Ascending aorta (tissue), 2 donors: ENCODE measurements at regions not wholly inside any gene's neighbourhood (a gene's known extent, or its start where the extent isn't known, plus 50 kb on each side); places are given as distances from the start of the nearest gene placed in this dataset.

Source experiments
- DNase-seq, 2 donors: peaks; one replicate each; pipeline ENCODE4 v3.0.0-alpha.2; 2019; ENCODE audit warnings: low spot score in 2 of 2
- H3K27ac ChIP-seq, 2 donors: fragments of 200-600 bp; sonication (generic); one replicate each; pipeline ENCODE4 v1.5.1; 2016 to 2017; ENCODE audit warnings: mild to moderate bottlenecking in 1 of 2
- H3K27me3 ChIP-seq: fragments of 200-600 bp; sonication (generic); one replicate; pipeline ENCODE4 v1.5.1; 2017
- H3K36me3 ChIP-seq, 2 donors: fragments of 200-600 bp; sonication (generic); one replicate each; pipeline ENCODE4 v1.5.1; 2016
- H3K4me1 ChIP-seq, 2 donors: fragments of 200-600 bp; sonication (generic); one replicate each; pipeline ENCODE4 v1.5.1; 2016 to 2017; ENCODE audit warnings: mild to moderate bottlenecking in 1 of 2
- H3K4me3 ChIP-seq, 2 donors: fragments of 200-600 bp; sonication (generic); one replicate each; pipeline ENCODE4 v1.5.1; 2016 to 2017; ENCODE audit warnings: mild to moderate bottlenecking in 1 of 2
- H3K9me3 ChIP-seq, 2 donors: fragments of 200-600 bp; sonication (generic); one replicate each; pipeline ENCODE4 v1.5.1; 2016
- intact Hi-C: fragments of 100-400 bp; cut with DNase I; formaldehyde crosslinking; loops from one replicate; pipeline ENCODE4 v1.15.1; 2023
- TF ChIP-seq, protein P1 (sequence below), 3 experiments: fragments of 200-600 bp in 2 of 3; fragments of 450-650 bp in 1 of 3; sonication (generic) in 2 of 3; IDR thresholded peaks; one replicate each; pipeline ENCODE4 v1.5.1; 2016 to 2019; ENCODE audit warnings: antibody characterized with exemption in 3 of 3, mild to moderate bottlenecking in 1 of 3, moderate library complexity in 1 of 3

DNA sequence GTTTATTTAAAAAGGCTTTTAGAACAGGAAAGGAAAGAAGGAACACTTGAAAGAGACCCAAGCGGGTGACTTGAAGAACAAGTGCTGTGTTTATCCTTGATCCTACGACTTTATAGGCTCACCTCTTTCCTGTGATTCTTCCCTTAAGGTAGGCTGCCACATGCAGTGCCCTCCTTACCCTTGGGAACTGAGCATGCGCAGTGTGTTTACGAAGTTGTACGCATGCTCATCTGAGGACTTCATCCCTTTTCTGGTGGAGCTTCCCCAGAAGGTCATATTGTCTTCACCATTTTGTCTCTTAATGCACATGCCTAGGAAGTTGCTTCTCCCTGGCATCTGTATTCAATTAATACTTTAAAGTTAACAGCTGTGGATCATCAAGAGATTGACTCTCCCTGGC lies 49.9 kb upstream of the VOPP1 start:
- TF ChIP-seq, protein P1, sequence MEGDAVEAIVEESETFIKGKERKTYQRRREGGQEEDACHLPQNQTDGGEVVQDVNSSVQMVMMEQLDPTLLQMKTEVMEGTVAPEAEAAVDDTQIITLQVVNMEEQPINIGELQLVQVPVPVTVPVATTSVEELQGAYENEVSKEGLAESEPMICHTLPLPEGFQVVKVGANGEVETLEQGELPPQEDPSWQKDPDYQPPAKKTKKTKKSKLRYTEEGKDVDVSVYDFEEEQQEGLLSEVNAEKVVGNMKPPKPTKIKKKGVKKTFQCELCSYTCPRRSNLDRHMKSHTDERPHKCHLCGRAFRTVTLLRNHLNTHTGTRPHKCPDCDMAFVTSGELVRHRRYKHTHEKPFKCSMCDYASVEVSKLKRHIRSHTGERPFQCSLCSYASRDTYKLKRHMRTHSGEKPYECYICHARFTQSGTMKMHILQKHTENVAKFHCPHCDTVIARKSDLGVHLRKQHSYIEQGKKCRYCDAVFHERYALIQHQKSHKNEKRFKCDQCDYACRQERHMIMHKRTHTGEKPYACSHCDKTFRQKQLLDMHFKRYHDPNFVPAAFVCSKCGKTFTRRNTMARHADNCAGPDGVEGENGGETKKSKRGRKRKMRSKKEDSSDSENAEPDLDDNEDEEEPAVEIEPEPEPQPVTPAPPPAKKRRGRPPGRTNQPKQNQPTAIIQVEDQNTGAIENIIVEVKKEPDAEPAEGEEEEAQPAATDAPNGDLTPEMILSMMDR (IDR thresholded peaks at IDR 0.05) = no peak
- DNase-seq = no peak
- no peak overlapping the region for H3K4me3 ChIP-seq
- H3K9me3 ChIP-seq = no peaks in the 10 kb centered on the region
- H3K27ac ChIP-seq = no peak overlapping the region
- intact Hi-C loops = no loop called here
- H3K36me3 ChIP-seq = no peaks in the 10 kb centered on the region
- H3K4me1 ChIP-seq = no peaks in the 10 kb centered on the region
- no peaks in the 10 kb centered on the region for H3K27me3 ChIP-seq
